HL-60 (cell line): ENCODE measurements at regions not wholly inside any gene's neighbourhood (a gene's known extent, or its start where the extent isn't known, plus 50 kb on each side); places are given as distances from the start of the nearest gene placed in this dataset.

Experiments used
- CTCF ChIP-seq: IDR thresholded peaks from one replicate; pipeline ENCODE4 v1.5.1; 2011; ENCODE audit warnings: low read length, control low read depth, inconsistent platforms; ENCODE audit not compliant: insufficient read depth
- GABPA ChIP-seq: IDR thresholded peaks from 2 replicates; pipeline ENCODE4 v1.6.1; 2012; ENCODE audit warnings: low read depth
- POLR2AphosphoS5 ChIP-seq: IDR thresholded peaks from 2 replicates; pipeline ENCODE4 v1.6.1; 2012; ENCODE audit warnings: low read depth
- SPI1 ChIP-seq: IDR thresholded peaks from 2 replicates; pipeline ENCODE4 v1.6.1; 2012; ENCODE audit warnings: low read depth, mild to moderate bottlenecking, borderline replicate concordance
- TF ChIP-seq, protein P1 (sequence below): IDR thresholded peaks from 2 replicates; pipeline ENCODE4 v1.6.1; 2012; ENCODE audit warnings: low read depth; ENCODE audit not compliant: insufficient replicate concordance

- TF ChIP-seq, protein P1, sequence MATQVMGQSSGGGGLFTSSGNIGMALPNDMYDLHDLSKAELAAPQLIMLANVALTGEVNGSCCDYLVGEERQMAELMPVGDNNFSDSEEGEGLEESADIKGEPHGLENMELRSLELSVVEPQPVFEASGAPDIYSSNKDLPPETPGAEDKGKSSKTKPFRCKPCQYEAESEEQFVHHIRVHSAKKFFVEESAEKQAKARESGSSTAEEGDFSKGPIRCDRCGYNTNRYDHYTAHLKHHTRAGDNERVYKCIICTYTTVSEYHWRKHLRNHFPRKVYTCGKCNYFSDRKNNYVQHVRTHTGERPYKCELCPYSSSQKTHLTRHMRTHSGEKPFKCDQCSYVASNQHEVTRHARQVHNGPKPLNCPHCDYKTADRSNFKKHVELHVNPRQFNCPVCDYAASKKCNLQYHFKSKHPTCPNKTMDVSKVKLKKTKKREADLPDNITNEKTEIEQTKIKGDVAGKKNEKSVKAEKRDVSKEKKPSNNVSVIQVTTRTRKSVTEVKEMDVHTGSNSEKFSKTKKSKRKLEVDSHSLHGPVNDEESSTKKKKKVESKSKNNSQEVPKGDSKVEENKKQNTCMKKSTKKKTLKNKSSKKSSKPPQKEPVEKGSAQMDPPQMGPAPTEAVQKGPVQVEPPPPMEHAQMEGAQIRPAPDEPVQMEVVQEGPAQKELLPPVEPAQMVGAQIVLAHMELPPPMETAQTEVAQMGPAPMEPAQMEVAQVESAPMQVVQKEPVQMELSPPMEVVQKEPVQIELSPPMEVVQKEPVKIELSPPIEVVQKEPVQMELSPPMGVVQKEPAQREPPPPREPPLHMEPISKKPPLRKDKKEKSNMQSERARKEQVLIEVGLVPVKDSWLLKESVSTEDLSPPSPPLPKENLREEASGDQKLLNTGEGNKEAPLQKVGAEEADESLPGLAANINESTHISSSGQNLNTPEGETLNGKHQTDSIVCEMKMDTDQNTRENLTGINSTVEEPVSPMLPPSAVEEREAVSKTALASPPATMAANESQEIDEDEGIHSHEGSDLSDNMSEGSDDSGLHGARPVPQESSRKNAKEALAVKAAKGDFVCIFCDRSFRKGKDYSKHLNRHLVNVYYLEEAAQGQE = no peak
- TF ChIP-seq CTCF (no peak), SPI1 (no peak), POLR2AphosphoS5 (no peak), GABPA (no peak)
Measured at GRCh38 chr13:24005755-24006281, 108.5 kb upstream of the C1QTNF9B start.
